ENCODE measurements at regions not wholly inside any gene's neighbourhood (a gene's known extent, or its start where the extent isn't known, plus 50 kb on each side); places are given as distances from the start of the nearest gene placed in this dataset.

GRCh38 chr2:187906021-187906420, 351.8 kb upstream of the TFPI start:
- no peak for TF ChIP-seq GATA3 (IDR thresholded peaks at IDR 0.05; ENCODE audit: low read depth, low read length)
- no peak for TF ChIP-seq GATA2 (IDR thresholded peaks at IDR 0.05; ENCODE audit: low read depth, low read length)

Measured in SH-SY5Y (cell line).